Activated CD4-positive, alpha-beta T cell treated with anti-CD3 and anti-CD28 coated beads for 36 hours (primary cell): ENCODE measurements at regions not wholly inside any gene's neighbourhood (a gene's known extent, or its start where the extent isn't known, plus 50 kb on each side); places are given as distances from the start of the nearest gene placed in this dataset.
"Not testable (repeated sequence)": the region's sequence is repeated elsewhere in the genome, so short reads cannot be mapped to it uniquely, and the experiment has no call there.

Experiments used
- ATAC-seq: fragments of 200-7000 bp; cut with Tn5 transposase; one replicate; pipeline ENCODE4 v1.10.0; 2021; ENCODE audit warnings: mild to moderate bottlenecking, moderate library complexity
- CTCF ChIA-PET: fragments of 350-600 bp; sonication (Branson Sonifier 250); formaldehyde crosslinking; loops from one replicate; lab custom pipeline; 2021; ENCODE audit warnings: antibody characterized with exemption; lab: Charles Lee
- POLR2A ChIA-PET: fragments of 350-600 bp; sonication (Branson Sonifier 250); formaldehyde crosslinking; loops from one replicate; lab custom pipeline; 2021; ENCODE audit warnings: antibody characterized with exemption, inconsistent platforms; lab: Charles Lee
- DNase-seq: peaks from one replicate; pipeline ENCODE4 v3.0.0-alpha.2; 2020
- H3K27ac Mint-ChIP-seq: one replicate; pipeline ENCODE4 v1.8.0; 2021; ENCODE audit warnings: mixed read lengths
- H3K27me3 Mint-ChIP-seq: one replicate; pipeline ENCODE4 v1.8.0; 2021; ENCODE audit warnings: mixed read lengths
- H3K36me3 Mint-ChIP-seq: one replicate; pipeline ENCODE4 v1.8.0; 2021; ENCODE audit warnings: low read depth, mixed read lengths
- H3K4me1 Mint-ChIP-seq: one replicate; pipeline ENCODE4 v1.8.0; 2021; ENCODE audit warnings: mixed read lengths
- H3K4me3 Mint-ChIP-seq: one replicate; pipeline ENCODE4 v1.8.0; 2021; ENCODE audit warnings: mild to moderate bottlenecking, moderate library complexity, mixed read lengths
- H3K9me3 Mint-ChIP-seq: one replicate; pipeline ENCODE4 v1.8.0; 2021; ENCODE audit warnings: low read depth, mixed read lengths
- intact Hi-C, 2 experiments: fragments of 100-400 bp; cut with DNase I in 1 of 2; cut with micrococcal nuclease in 1 of 2; formaldehyde crosslinking; loops; one replicate each; pipeline versions ENCODE4 v1.14.2 to v1.15.1; 2022 to 2024; cut with DNase I, micrococcal nuclease

DNA sequence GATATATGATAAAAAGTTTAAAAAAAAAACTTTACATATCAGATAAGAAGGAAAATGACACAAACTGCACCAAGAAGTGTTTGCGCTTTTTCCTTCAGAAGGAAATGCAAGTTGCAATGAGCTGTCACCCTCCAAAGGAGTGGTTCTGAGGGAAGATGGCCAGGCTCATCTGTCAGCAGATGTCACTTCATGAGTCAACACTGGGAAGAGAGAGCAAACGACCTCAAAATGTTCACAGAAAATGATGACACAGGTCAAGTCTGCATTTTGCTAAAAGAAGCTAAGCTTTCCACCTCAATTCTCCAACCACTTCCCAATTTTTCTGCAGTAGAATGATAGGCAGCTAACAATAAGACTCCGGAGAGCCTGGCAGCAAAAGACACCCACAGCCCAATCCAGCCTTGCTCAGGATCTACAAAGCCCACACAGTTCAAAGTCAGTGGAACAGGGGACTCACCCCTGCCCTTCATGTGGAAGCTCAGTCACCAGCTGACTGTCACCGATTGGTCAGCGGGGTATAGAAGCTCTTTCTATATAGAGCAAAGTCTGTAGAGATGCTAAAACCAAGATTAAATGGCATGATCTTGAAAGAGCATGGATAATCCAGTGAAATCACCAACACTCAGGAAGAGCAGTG is 155.1 kb upstream of the NEBL start:
- DNase-seq (no peak), ATAC-seq (no peak)
- CTCF ChIA-PET = no interaction called here
- peaks cover 4% of the 10 kb centered on the region for H3K9me3 Mint-ChIP-seq
- POLR2A ChIA-PET = no interaction called here
- peaks cover 6% of the 10 kb centered on the region for H3K27me3 Mint-ChIP-seq
- peaks cover 9% of the 10 kb centered on the region for H3K4me1 Mint-ChIP-seq
- H3K36me3 Mint-ChIP-seq = no peaks in the 10 kb centered on the region
- H3K4me3 Mint-ChIP-seq = no peak overlapping the region
- H3K27ac Mint-ChIP-seq = no peak overlapping the region
- intact Hi-C loops = no loop called here

DNA sequence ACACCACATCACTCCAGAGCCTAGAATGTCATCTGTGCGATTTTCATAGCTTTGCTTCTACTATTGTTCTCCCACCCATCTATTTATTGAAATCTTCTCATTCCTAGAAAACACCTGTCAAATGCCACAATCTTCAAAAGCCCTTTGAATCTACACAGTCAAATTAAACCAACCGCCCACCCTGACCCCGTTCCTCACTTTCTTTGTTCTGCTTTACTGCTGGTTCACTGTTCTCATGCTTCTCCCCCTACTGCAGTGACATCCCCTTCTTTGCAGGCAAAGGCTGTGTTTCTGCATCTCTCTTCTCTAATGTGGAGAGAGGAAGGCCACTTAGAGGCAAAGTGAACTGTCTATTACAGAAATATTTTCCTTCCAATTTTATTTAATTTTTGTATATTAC is 152.4 kb upstream of the NEBL start:
- DNase-seq (no peak), ATAC-seq (no peak)
- peaks cover 4% of the 10 kb centered on the region for H3K9me3 Mint-ChIP-seq
- CTCF ChIA-PET = no interaction called here
- peaks cover 3% of the 10 kb centered on the region for H3K27me3 Mint-ChIP-seq
- intact Hi-C loops = no loop called here
- POLR2A ChIA-PET = no interaction called here
- H3K4me1 Mint-ChIP-seq = no peaks in the 10 kb centered on the region
- H3K4me3 Mint-ChIP-seq = no peak overlapping the region
- no peaks in the 10 kb centered on the region for H3K36me3 Mint-ChIP-seq
- no peak overlapping the region for H3K27ac Mint-ChIP-seq

GRCh38 chr10:21048068-21048467 is 151.0 kb upstream of the NEBL start:
- DNase-seq (no peak), ATAC-seq (no peak)
- CTCF ChIA-PET = no interaction called here
- POLR2A ChIA-PET = no interaction called here
- peaks cover 4% of the 10 kb centered on the region for H3K9me3 Mint-ChIP-seq
- peaks cover 6% of the 10 kb centered on the region for H3K27me3 Mint-ChIP-seq
- H3K36me3 Mint-ChIP-seq = no peaks in the 10 kb centered on the region
- H3K4me3 Mint-ChIP-seq = no peak overlapping the region
- intact Hi-C loops = no loop called here
- H3K27ac Mint-ChIP-seq = no peak overlapping the region
- H3K4me1 Mint-ChIP-seq = no peaks in the 10 kb centered on the region

DNA sequence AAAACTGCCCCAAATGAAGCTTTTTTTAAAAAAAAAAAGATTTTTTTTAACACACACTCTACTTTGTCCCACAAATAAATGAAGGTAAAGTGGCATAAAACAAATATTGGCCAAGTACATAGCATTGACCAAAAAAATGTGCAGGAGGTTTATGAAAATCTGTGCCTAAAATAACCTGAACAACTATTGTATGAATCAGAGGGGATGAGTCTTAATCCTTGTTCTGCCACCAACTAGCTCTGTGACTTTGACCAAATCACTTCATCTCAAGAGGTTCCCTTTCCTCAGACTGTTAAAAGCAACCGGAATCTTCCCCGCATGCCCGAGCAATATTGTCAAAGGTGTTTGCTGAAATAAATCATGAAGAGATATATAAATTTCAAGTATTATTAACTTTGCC is 150.4 kb upstream of the NEBL start:
- POLR2A ChIA-PET = no interaction called here
- intact Hi-C loops = no loop called here
- no peak for ATAC-seq
- DNase-seq = no peak
- H3K9me3 Mint-ChIP-seq = peaks cover 4% of the 10 kb centered on the region
- H3K27me3 Mint-ChIP-seq = peaks cover 7% of the 10 kb centered on the region
- CTCF ChIA-PET = no interaction called here
- no peaks in the 10 kb centered on the region for H3K36me3 Mint-ChIP-seq
- no peaks in the 10 kb centered on the region for H3K4me1 Mint-ChIP-seq
- no peak overlapping the region for H3K27ac Mint-ChIP-seq
- no peak overlapping the region for H3K4me3 Mint-ChIP-seq

- peaks cover 4% of the 10 kb centered on the region for H3K9me3 Mint-ChIP-seq
Measured at GRCh38 chr10:21047096-21047495, 150.0 kb upstream of the NEBL start.

GRCh38 chr10:21043044-21043443 is 145.9 kb upstream of the NEBL start:
- ATAC-seq = no peak
- Mint-ChIP-seq H3K27me3 (peaks cover 9% of the 10 kb centered on the region), H3K9me3 (peaks cover 1% of the 10 kb centered on the region), H3K4me1 (no peaks in the 10 kb centered on the region), H3K36me3 (no peaks in the 10 kb centered on the region), H3K27ac (no peak overlapping the region), H3K4me3 (no peak overlapping the region)
- CTCF ChIA-PET = no interaction called here
- POLR2A ChIA-PET = no interaction called here
- intact Hi-C loops = no loop called here
- DNase-seq = no peak

More at GRCh38 chr10:21047096-21047495, 150.0 kb upstream of the NEBL start:
- peaks cover 9% of the 10 kb centered on the region for H3K27me3 Mint-ChIP-seq
- ATAC-seq (no peak), DNase-seq (no peak)
- H3K4me3 Mint-ChIP-seq = no peak overlapping the region
- CTCF ChIA-PET = no interaction called here
- POLR2A ChIA-PET = no interaction called here
- intact Hi-C loops = no loop called here
- H3K36me3 Mint-ChIP-seq = no peaks in the 10 kb centered on the region
- no peak overlapping the region for H3K27ac Mint-ChIP-seq
- no peaks in the 10 kb centered on the region for H3K4me1 Mint-ChIP-seq

- H3K9me3 Mint-ChIP-seq = peaks cover 1% of the 10 kb centered on the region
- no peaks in the 10 kb centered on the region for H3K4me1 Mint-ChIP-seq
- ATAC-seq = no peak
- peaks cover 9% of the 10 kb centered on the region for H3K27me3 Mint-ChIP-seq
- intact Hi-C loops = no loop called here
- no peak overlapping the region for H3K27ac Mint-ChIP-seq
- H3K4me3 Mint-ChIP-seq = no peak overlapping the region
- POLR2A ChIA-PET = no interaction called here
- DNase-seq = no peak
- CTCF ChIA-PET = no interaction called here
- H3K36me3 Mint-ChIP-seq = no peaks in the 10 kb centered on the region
Measured at GRCh38 chr10:21042536-21042935, 145.4 kb upstream of the NEBL start.

GRCh38 chr10:21041763-21042458 is 144.8 kb upstream of the NEBL start:
- H3K36me3 Mint-ChIP-seq = no peaks in the 10 kb centered on the region
- ChIA-PET POLR2A (no interaction called here), CTCF (no interaction called here)
- peaks cover 9% of the 10 kb centered on the region for H3K27me3 Mint-ChIP-seq
- intact Hi-C loops = no loop called here
- H3K4me1 Mint-ChIP-seq = no peaks in the 10 kb centered on the region
- H3K27ac Mint-ChIP-seq = no peak overlapping the region
- H3K4me3 Mint-ChIP-seq = no peak overlapping the region
- H3K9me3 Mint-ChIP-seq = peaks cover 1% of the 10 kb centered on the region
- DNase-seq (no peak), ATAC-seq (no peak)

GRCh38 chr10:21039721-21040120 is 142.6 kb upstream of the NEBL start:
- ChIA-PET CTCF (no interaction called here), POLR2A (no interaction called here)
- ATAC-seq (no peak), DNase-seq (no peak)
- Mint-ChIP-seq H3K36me3 (no peaks in the 10 kb centered on the region), H3K27ac (no peak overlapping the region), H3K9me3 (peaks cover 1% of the 10 kb centered on the region), H3K27me3 (peaks cover 11% of the 10 kb centered on the region), H3K4me1 (no peaks in the 10 kb centered on the region), H3K4me3 (no peak overlapping the region)
- intact Hi-C loops = no loop called here

GRCh38 chr10:21036757-21037156 is 139.6 kb upstream of the NEBL start:
- intact Hi-C loops = no loop called here
- H3K36me3 Mint-ChIP-seq = no peaks in the 10 kb centered on the region
- no peaks in the 10 kb centered on the region for H3K4me1 Mint-ChIP-seq
- H3K27ac Mint-ChIP-seq = no peak overlapping the region
- no peak overlapping the region for H3K4me3 Mint-ChIP-seq
- ATAC-seq = no peak
- H3K27me3 Mint-ChIP-seq = peaks cover 4% of the 10 kb centered on the region
- peaks cover 1% of the 10 kb centered on the region for H3K9me3 Mint-ChIP-seq
- ChIA-PET POLR2A (no interaction called here), CTCF (no interaction called here)
- DNase-seq = no peak

GRCh38 chr10:21034770-21035169 is 137.7 kb upstream of the NEBL start:
- CTCF ChIA-PET = interaction anchor here (1.2 kb wide), 1 partner anchor 26 kb away, joined by 8 read pairs; no protein-coding TSS in a partner anchor
- H3K9me3 Mint-ChIP-seq, DNase-seq, H3K27ac Mint-ChIP-seq, intact Hi-C loops, H3K36me3 Mint-ChIP-seq, H3K27me3 Mint-ChIP-seq, H3K4me1 Mint-ChIP-seq, POLR2A ChIA-PET, H3K4me3 Mint-ChIP-seq, ATAC-seq: not testable (repeated sequence)

- Mint-ChIP-seq H3K4me3 (no peak overlapping the region), H3K36me3 (no peaks in the 10 kb centered on the region), H3K4me1 (no peaks in the 10 kb centered on the region), H3K27ac (no peak overlapping the region), H3K27me3 (peaks cover 2% of the 10 kb centered on the region), H3K9me3 (peaks cover 1% of the 10 kb centered on the region)
- no peak for DNase-seq
- intact Hi-C loops = no loop called here
- ChIA-PET POLR2A (no interaction called here), CTCF (no interaction called here)
- no peak for ATAC-seq
Measured at GRCh38 chr10:21034241-21034640, 137.1 kb upstream of the NEBL start.
